H1 (cell line): ENCODE measurements at regions not wholly inside any gene's neighbourhood (a gene's known extent, or its start where the extent isn't known, plus 50 kb on each side); places are given as distances from the start of the nearest gene placed in this dataset.

Experiments used
- CTCF ChIA-PET: fragments of 300-600 bp; sonication (Branson Sonifier 250); formaldehyde crosslinking; loops from one replicate; lab custom pipeline; 2021; ENCODE audit not compliant: partially characterized antibody; lab: Charles Lee
- POLR2A ChIA-PET: fragments of 300-600 bp; sonication (Branson Sonifier 250); formaldehyde crosslinking; loops from one replicate; lab custom pipeline; 2021; ENCODE audit warnings: inconsistent platforms; ENCODE audit not compliant: partially characterized antibody; lab: Charles Lee
- DNase-seq, 2 experiments: peaks; one replicate each; pipeline versions ENCODE4 v3.0.0 to v3.0.0-alpha.2; 2010 to 2022; ENCODE audit warnings: low spot score in 2 of 2, low read depth in 1 of 2, mixed read lengths in 1 of 2
- FAIRE-seq: peaks from 2 replicates; lab custom pipeline; 2011; peaks lifted over from hg19 to GRCh38; lab: Jason Lieb, UNC
- H2AFZ ChIP-seq: 2 replicates; pipeline ENCODE4 v1.8.1; 2012; ENCODE audit warnings: low read length, inconsistent platforms
- H2AK5ac ChIP-seq: 2 replicates; pipeline ENCODE4 v1.6.1; 2013; ENCODE audit warnings: low read depth, low read length
- H2BK120ac ChIP-seq: replicated peaks from 2 replicates; pipeline ENCODE3; 2013; ENCODE audit warnings: low read depth, low read length, inconsistent platforms
- H2BK12ac ChIP-seq: 2 replicates; pipeline ENCODE4 v1.6.1; 2013; ENCODE audit warnings: low read depth, low read length
- H2BK15ac ChIP-seq: 2 replicates; pipeline ENCODE4 v1.6.1; 2013; ENCODE audit warnings: low read length
- H2BK20ac ChIP-seq: 2 replicates; pipeline ENCODE4 v1.6.1; 2013; ENCODE audit warnings: low read length
- H2BK5ac ChIP-seq: 2 replicates; pipeline ENCODE4 v1.6.1; 2013; ENCODE audit warnings: low read depth, low read length
- H3K14ac ChIP-seq: 2 replicates; pipeline ENCODE4 v1.6.1; 2013; ENCODE audit warnings: inconsistent platforms; ENCODE audit not compliant: insufficient read length
- H3K18ac ChIP-seq: 2 replicates; pipeline ENCODE4 v1.6.1; 2013; ENCODE audit warnings: low read length; ENCODE audit errors: extremely low read depth
- H3K23ac ChIP-seq: 2 replicates; pipeline ENCODE4 v1.6.1; 2013; ENCODE audit warnings: inconsistent platforms; ENCODE audit not compliant: insufficient read length
- H3K23me2 ChIP-seq: 2 replicates; pipeline ENCODE4 v1.6.1; 2013; ENCODE audit warnings: low read depth, low read length
- H3K27ac ChIP-seq: 2 replicates; pipeline ENCODE4 v1.6.1; 2011; ENCODE audit warnings: low read depth, low read length, inconsistent platforms
- H3K27me3 ChIP-seq, 4 experiments: replicated peaks in 1 of 4; 1 replicate in 1 of 4; 2 replicates in 3 of 4; pipeline versions ENCODE4 v1.6.1 to v1.8.1; 2011 to 2013; ENCODE audit warnings: low read length in 3 of 4, mild to moderate bottlenecking in 3 of 4, inconsistent platforms in 2 of 4, mixed read lengths in 2 of 4, moderate library complexity in 1 of 4; ENCODE audit not compliant: control insufficient read depth in 3 of 4, insufficient read depth in 3 of 4; ENCODE audit errors: extremely low read depth in 1 of 4
- H3K36me3 ChIP-seq, 4 experiments: 2 replicates each; pipeline versions ENCODE4 v1.6.1 to v1.8.1; 2011 to 2013; ENCODE audit warnings: mild to moderate bottlenecking in 4 of 4, low read length in 3 of 4, moderate library complexity in 2 of 4, control low read depth in 1 of 4, inconsistent platforms in 1 of 4; ENCODE audit not compliant: insufficient read depth in 4 of 4, control insufficient read depth in 2 of 4
- H3K4ac ChIP-seq: replicated peaks from 2 replicates; pipeline ENCODE3; 2013; ENCODE audit warnings: low read length, low read depth, mixed read lengths, inconsistent platforms; ENCODE audit not compliant: insufficient read length
- H3K4me1 ChIP-seq, 4 experiments: replicated peaks in 1 of 4; 1 replicate in 1 of 4; 2 replicates in 3 of 4; pipeline versions ENCODE4 v1.6.1 to v1.8.1; 2011 to 2013; ENCODE audit warnings: low read length in 3 of 4, inconsistent platforms in 2 of 4, mixed read lengths in 1 of 4; ENCODE audit not compliant: insufficient read depth in 4 of 4, control insufficient read depth in 3 of 4
- H3K4me2 ChIP-seq, 2 experiments: 2 replicates each; pipeline versions ENCODE4 v1.6.1 to v1.8.1; 2011 to 2013; ENCODE audit warnings: low read depth in 2 of 2, low read length in 2 of 2, control low read depth in 1 of 2, inconsistent platforms in 1 of 2, mild to moderate bottlenecking in 1 of 2; ENCODE audit not compliant: insufficient read depth in 1 of 2
- H3K4me3 ChIP-seq, 4 experiments: fragments of 200-600, 300-600 bp in 1 of 4; sonication (generic), shearing (Covaris generic), sonication (Bioruptor Twin) in 1 of 4; 2 replicates each; pipeline versions ENCODE4 v1.5.1 to v1.8.1; 2011 to 2016; ENCODE audit warnings: low read length in 4 of 4, low read depth in 3 of 4, control low read depth in 2 of 4, inconsistent platforms in 2 of 4, mild to moderate bottlenecking in 2 of 4, mixed read lengths in 1 of 4, moderate library complexity in 1 of 4; ENCODE audit not compliant: insufficient read depth in 2 of 4; ENCODE audit errors: extremely low read depth in 1 of 4
- H3K56ac ChIP-seq: replicated peaks from 2 replicates; pipeline ENCODE3; 2013; ENCODE audit warnings: low read depth, mild to moderate bottlenecking, mixed read lengths, low read length, inconsistent platforms; ENCODE audit not compliant: insufficient read length
- H3K79me1 ChIP-seq: 2 replicates; pipeline ENCODE4 v1.6.1; 2013; ENCODE audit warnings: low read depth, low read length, control low read depth
- H3K79me2 ChIP-seq, 2 experiments: 2 replicates each; pipeline versions ENCODE4 v1.6.1 to v1.8.1; 2012 to 2013; ENCODE audit warnings: low read length in 2 of 2, mild to moderate bottlenecking in 2 of 2, inconsistent platforms in 1 of 2; ENCODE audit not compliant: insufficient read depth in 2 of 2, control insufficient read depth in 1 of 2
- H3K9ac ChIP-seq, 4 experiments: replicated peaks in 1 of 4; 1 replicate in 1 of 4; 2 replicates in 3 of 4; pipeline versions ENCODE4 v1.6.1 to v1.8.1; 2011 to 2013; ENCODE audit warnings: low read depth in 3 of 4, low read length in 3 of 4, control low read depth in 2 of 4, mild to moderate bottlenecking in 2 of 4, moderate library complexity in 2 of 4, inconsistent platforms in 1 of 4; ENCODE audit errors: extremely low read depth in 1 of 4
- H3K9me3 ChIP-seq, 2 experiments: 2 replicates each; pipeline versions ENCODE4 v1.6.1 to v1.8.1; 2012 to 2013; ENCODE audit warnings: mild to moderate bottlenecking in 2 of 2, moderate library complexity in 2 of 2, control low read depth in 1 of 2, inconsistent platforms in 1 of 2, low read depth in 1 of 2, low read length in 1 of 2, mixed read lengths in 1 of 2; ENCODE audit not compliant: insufficient read depth in 2 of 2
- H4K20me1 ChIP-seq, 2 experiments: replicated peaks in 1 of 2; 2 replicates each; pipeline versions ENCODE3 to v1.8.1; 2011 to 2013; ENCODE audit warnings: inconsistent platforms in 2 of 2, low read length in 2 of 2, mild to moderate bottlenecking in 1 of 2; ENCODE audit not compliant: insufficient read depth in 2 of 2, control insufficient read depth in 1 of 2
- H4K5ac ChIP-seq: 2 replicates; pipeline ENCODE4 v1.6.1; 2013; ENCODE audit warnings: low read length, low read depth, mixed read lengths, inconsistent platforms; ENCODE audit not compliant: insufficient read length
- H4K8ac ChIP-seq: 2 replicates; pipeline ENCODE4 v1.8.0; 2013; ENCODE audit warnings: mild to moderate bottlenecking, moderate library complexity, low read length, inconsistent platforms; ENCODE audit not compliant: insufficient read depth; ENCODE audit errors: extremely low read depth
- H4K91ac ChIP-seq: replicated peaks from 2 replicates; pipeline ENCODE3; 2013; ENCODE audit warnings: low read length, mixed read lengths, inconsistent platforms; ENCODE audit not compliant: insufficient read length
- FOSL1 ChIP-seq: IDR thresholded peaks from 2 replicates; pipeline ENCODE4 v1.6.1; 2011; ENCODE audit warnings: mild to moderate bottlenecking, low read depth, low read length, moderate library complexity; ENCODE audit not compliant: insufficient read depth
- WGBS, 2 experiments: shearing (Covaris generic) in 1 of 2; methylation state at CpG; one replicate each; pipeline versions ENCODE4 v1.1.6 to v1.1.7; 2013 to 2015; ENCODE audit warnings: low lambda C conversion rate in 2 of 2, mixed read lengths in 2 of 2, inconsistent platforms in 1 of 2, low coverage in 1 of 2, missing lambda C conversion rate in 1 of 2; ENCODE audit not compliant: insufficient replicate concordance in 2 of 2, insufficient coverage in 1 of 2, insufficient read length in 1 of 2; ENCODE audit errors: extremely low coverage in 1 of 2, missing lambda C conversion rate in 1 of 2; 5-methylcytosine and 5-hydroxymethylcytosine counted together

DNA sequence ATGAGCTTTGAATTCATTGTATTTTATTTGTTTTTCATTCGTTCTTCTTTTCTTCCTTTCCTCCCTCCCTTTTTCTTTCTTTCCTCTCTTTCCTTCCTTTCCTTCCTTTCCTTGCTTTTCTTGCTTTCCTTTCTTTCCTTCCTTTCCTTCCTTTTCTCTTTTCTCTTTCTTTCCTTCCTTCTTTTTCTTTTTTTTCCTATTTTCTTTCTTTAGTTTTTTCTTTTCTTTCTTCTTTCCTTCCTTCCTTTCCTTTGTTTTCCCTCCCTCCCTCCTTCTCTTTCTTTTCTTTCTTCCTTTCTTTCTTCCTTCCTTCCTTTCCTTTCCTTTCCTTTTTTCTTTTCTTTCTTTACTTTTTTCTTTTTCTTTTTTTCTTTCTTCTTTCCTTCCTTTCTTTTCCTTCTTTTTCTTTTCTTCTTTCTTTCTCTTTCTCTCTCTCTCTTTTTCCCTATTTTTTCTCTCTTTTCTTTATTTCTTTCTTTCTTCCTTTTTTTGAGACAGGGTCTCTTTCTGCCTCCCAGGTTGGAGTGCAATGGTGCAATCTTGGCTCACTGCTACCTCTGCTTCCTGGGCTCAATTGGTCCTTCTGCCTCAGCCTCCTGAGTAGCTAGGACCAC is 357.1 kb upstream of the PRR16 start:
- Histone ChIP-seq H2AFZ (no peak overlapping the region), H3K56ac (no peak overlapping the region), H3K36me3 (no peaks in the 10 kb centered on the region), H2BK15ac (no peak overlapping the region), H3K4me1 (no peaks in the 10 kb centered on the region), H4K8ac (no peak overlapping the region), H3K79me2 (no peaks in the 10 kb centered on the region), H3K4me2 (no peak overlapping the region), H4K5ac (no peak overlapping the region), H2BK12ac (no peak overlapping the region), H3K9ac (no peak overlapping the region), H2AK5ac (no peak overlapping the region), H3K23ac (no peak overlapping the region), H3K14ac (no peak overlapping the region), H4K20me1 (no peaks in the 10 kb centered on the region), H3K18ac (no peak overlapping the region), H4K91ac (no peak overlapping the region), H3K27me3 (no peaks in the 10 kb centered on the region), H3K4ac (no peak overlapping the region), H2BK5ac (no peak overlapping the region), H2BK20ac (no peak overlapping the region), H3K9me3 (no peaks in the 10 kb centered on the region), H2BK120ac (no peak overlapping the region), H3K23me2 (no peaks in the 10 kb centered on the region), H3K27ac (no peak overlapping the region), H3K79me1 (no peaks in the 10 kb centered on the region), H3K4me3 (no peak overlapping the region)
- CTCF ChIA-PET: no interaction called here
- no peak for DNase-seq
- WGBS, 2 experiments: 80% methylated on average over 1 of the region's 1 CpG; no CpG with 5 or more reads in 1 of the 2 experiments
- FAIRE-seq: no peak
- POLR2A ChIA-PET: no interaction called here
- TF ChIP-seq FOSL1: no peak
